ENCODE measurements at regions not wholly inside any gene's neighbourhood (a gene's known extent, or its start where the extent isn't known, plus 50 kb on each side); places are given as distances from the start of the nearest gene placed in this dataset.

- Histone ChIP-seq H3K4me1 (ENCODE audit: insufficient read depth, low read length, poor library complexity, severe bottlenecking) (no peaks in the 10 kb centered on the region), H4K20me1 (ENCODE audit: insufficient read depth, low read length) (no peaks in the 10 kb centered on the region), H3K9me3 (ENCODE audit: low read length) (no peaks in the 10 kb centered on the region), H2AFZ (ENCODE audit: low read length) (no peak overlapping the region), H3K4me3 (ENCODE audit: low read depth, low read length, poor library complexity, severe bottlenecking) (no peak overlapping the region), H3K36me3 (ENCODE audit: insufficient read depth, low read length) (no peaks in the 10 kb centered on the region), H3K9me2 (ENCODE audit: insufficient read depth, low read length) (no peaks in the 10 kb centered on the region), H3K27ac (ENCODE audit: low read depth, low read length, poor library complexity, severe bottlenecking) (no peak overlapping the region), H3K79me2 (ENCODE audit: insufficient read depth, low read depth, low read length) (no peaks in the 10 kb centered on the region), H3K4me2 (ENCODE audit: low read length) (no peak overlapping the region)
- TF ChIP-seq CTCF (conservative IDR thresholded peaks at IDR 0.05; ENCODE audit: low read length) (no peak), EZH2phosphoT487 (IDR thresholded peaks at IDR 0.05; ENCODE audit: borderline replicate concordance, low read depth, low read length) (no peak)
- BruUV-seq (replicated peaks): no TSS peak
- POLR2A ChIA-PET: no interaction called here
- intact Hi-C loops (cut with micrococcal nuclease; ENCODE audit: unreplicated experiment): no loop called here
- CTCF ChIA-PET (ENCODE audit: unreplicated experiment): no interaction called here
- no peak for DNase-seq (ENCODE audit: low spot score)
These were observed 320.1 kb upstream of the PKDCC start for GRCh38 chr2:41727711-41728110.

DNA sequence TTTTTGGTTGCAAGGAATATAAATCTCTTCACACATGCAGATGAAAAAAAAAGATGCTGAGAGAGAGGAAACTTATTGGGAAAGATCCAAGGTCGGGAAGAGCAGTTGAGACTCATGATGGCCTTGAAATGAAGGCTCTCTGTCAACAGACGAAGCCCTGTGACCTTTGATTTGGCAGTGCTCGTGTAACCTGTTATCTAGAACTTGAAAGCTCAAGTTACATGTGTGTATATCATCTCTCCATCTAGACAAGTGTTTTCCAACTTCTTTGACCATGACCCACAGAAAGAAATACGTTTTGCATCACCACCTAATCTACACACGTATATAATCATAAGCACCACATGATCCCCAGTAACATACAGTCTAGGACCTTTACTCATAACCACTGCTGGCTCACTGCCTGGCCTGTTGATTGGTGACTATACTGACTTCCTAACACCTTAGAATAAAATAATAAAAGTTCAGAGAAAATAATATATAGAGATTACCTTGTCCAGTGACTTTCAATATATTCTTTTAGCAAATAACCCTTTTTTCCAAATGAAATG lies 319.0 kb upstream of the PKDCC start:
- no peak for DNase-seq (ENCODE audit: low spot score)
- Histone ChIP-seq H3K9me2 (ENCODE audit: insufficient read depth, low read length) (no peaks in the 10 kb centered on the region), H3K9me3 (ENCODE audit: low read length) (no peaks in the 10 kb centered on the region), H3K4me3 (ENCODE audit: low read depth, low read length, poor library complexity, severe bottlenecking) (no peak overlapping the region), H4K20me1 (ENCODE audit: insufficient read depth, low read length) (no peaks in the 10 kb centered on the region), H3K4me2 (ENCODE audit: low read length) (no peak overlapping the region), H2AFZ (ENCODE audit: low read length) (no peak overlapping the region), H3K36me3 (ENCODE audit: insufficient read depth, low read length) (no peaks in the 10 kb centered on the region), H3K4me1 (ENCODE audit: insufficient read depth, low read length, poor library complexity, severe bottlenecking) (no peaks in the 10 kb centered on the region), H3K27ac (ENCODE audit: low read depth, low read length, poor library complexity, severe bottlenecking) (no peak overlapping the region), H3K79me2 (ENCODE audit: insufficient read depth, low read depth, low read length) (no peaks in the 10 kb centered on the region)
- no TSS peak for BruUV-seq (replicated peaks)
- ChIA-PET POLR2A (no interaction called here), CTCF (ENCODE audit: unreplicated experiment) (no interaction called here)
- TF ChIP-seq CTCF (conservative IDR thresholded peaks at IDR 0.05; ENCODE audit: low read length) (no peak), EZH2phosphoT487 (IDR thresholded peaks at IDR 0.05; ENCODE audit: borderline replicate concordance, low read depth, low read length) (no peak)
- intact Hi-C loops (cut with micrococcal nuclease; ENCODE audit: unreplicated experiment): no loop called here

GRCh38 chr2:41729800-41730364 lies 317.9 kb upstream of the PKDCC start:
- intact Hi-C loops (cut with micrococcal nuclease; ENCODE audit: unreplicated experiment): no loop called here
- DNase-seq (ENCODE audit: low spot score): no peak
- no peaks in the 10 kb centered on the region for H4K20me1 ChIP-seq (ENCODE audit: insufficient read depth, low read length)
- no peaks in the 10 kb centered on the region for H3K4me1 ChIP-seq (ENCODE audit: insufficient read depth, low read length, poor library complexity, severe bottlenecking)
- no peaks in the 10 kb centered on the region for H3K9me3 ChIP-seq (ENCODE audit: low read length)
- BruUV-seq (replicated peaks): no TSS peak
- H3K9me2 ChIP-seq (ENCODE audit: insufficient read depth, low read length): no peaks in the 10 kb centered on the region
- no peaks in the 10 kb centered on the region for H3K36me3 ChIP-seq (ENCODE audit: insufficient read depth, low read length)
- H3K4me2 ChIP-seq (ENCODE audit: low read length): no peak overlapping the region
- no peak overlapping the region for H3K27ac ChIP-seq (ENCODE audit: low read depth, low read length, poor library complexity, severe bottlenecking)
- H2AFZ ChIP-seq (ENCODE audit: low read length): no peak overlapping the region
- ChIA-PET CTCF (ENCODE audit: unreplicated experiment) (no interaction called here), POLR2A (no interaction called here)
- no peak for TF ChIP-seq EZH2phosphoT487 (IDR thresholded peaks at IDR 0.05; ENCODE audit: borderline replicate concordance, low read depth, low read length)
- TF ChIP-seq CTCF (conservative IDR thresholded peaks at IDR 0.05; ENCODE audit: low read length): no peak
- no peak overlapping the region for H3K4me3 ChIP-seq (ENCODE audit: low read depth, low read length, poor library complexity, severe bottlenecking)
- no peaks in the 10 kb centered on the region for H3K79me2 ChIP-seq (ENCODE audit: insufficient read depth, low read depth, low read length)
